ENCODE measurements at regions not wholly inside any gene's neighbourhood (a gene's known extent, or its start where the extent isn't known, plus 50 kb on each side); places are given as distances from the start of the nearest gene placed in this dataset.

- DNase-seq (ENCODE audit: low spot score): no peak
These were observed 254.9 kb upstream of the SHH start for GRCh38 chr7:156067156-156067555.

DNA sequence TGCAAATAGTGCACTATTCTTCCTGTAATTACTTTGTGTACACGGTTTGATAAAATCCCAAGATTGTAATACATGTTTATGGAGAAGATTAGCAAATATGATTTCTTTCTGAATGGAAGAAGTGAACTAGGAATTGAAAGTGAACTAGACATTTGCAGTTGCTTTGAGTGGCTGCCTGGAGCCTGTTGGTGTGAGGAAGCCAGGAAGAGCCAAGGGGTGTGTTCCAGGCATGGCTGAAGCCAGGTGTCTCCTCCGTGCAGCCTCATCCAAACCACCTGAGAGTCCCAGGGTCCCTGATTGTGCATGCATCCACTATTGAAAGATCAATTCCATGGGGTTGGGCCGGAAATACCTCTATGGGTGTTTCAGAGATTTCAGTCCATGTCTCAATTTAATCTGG lies 253.1 kb upstream of the SHH start:
- no peak for DNase-seq (ENCODE audit: low spot score)

DNA sequence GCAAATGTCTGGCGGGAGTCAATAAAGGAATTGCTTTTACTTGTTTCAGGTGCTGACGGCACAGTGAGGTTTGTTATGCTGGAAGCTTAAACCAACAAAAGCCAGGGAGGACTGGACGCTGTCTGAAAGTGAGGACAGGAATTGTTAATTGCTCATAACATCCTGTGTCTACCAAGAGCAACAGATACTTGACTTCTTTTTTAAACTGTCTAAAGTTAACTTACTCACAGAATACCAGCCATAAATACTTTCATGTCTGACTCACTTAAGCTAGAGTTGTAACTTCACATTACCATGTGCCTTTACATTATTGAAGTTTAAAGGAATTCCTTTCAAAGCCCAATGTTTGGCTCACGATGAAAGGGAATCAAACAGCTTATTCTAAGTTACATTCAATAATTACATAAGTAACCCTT lies 252.7 kb upstream of the SHH start:
- DNase-seq (ENCODE audit: low spot score): no peak

DNA sequence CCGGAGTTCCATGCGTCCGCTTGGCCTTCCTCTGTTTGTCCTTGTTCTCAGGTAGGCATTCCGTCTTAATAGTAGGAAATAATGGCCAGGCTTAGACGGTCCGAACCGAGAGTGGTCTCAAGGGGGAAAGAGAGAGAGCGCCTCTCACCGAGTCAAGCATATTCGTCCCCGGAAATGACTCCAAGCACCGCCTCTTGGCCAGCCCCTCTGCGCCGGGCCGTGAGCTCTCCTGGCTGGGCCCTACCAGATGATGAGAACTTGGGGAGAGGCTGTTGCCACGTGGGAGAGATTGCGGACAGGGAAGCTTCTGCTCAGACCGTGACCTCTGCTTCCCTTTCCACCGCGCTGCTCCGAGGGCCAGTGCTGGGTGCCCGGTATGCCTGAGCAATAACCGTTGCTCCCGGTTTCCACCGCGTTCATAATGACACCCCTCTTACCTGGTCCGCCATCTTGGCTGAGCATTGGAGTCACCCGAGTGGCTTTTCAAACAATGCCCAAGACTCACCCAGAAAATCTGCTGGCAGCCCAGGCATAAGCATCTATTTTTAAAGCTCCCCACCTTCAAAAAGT lies 251.1 kb upstream of the SHH start:
- DNase-seq (ENCODE audit: low spot score): no peak

GRCh38 chr7:156062286-156062685 lies 250.0 kb upstream of the SHH start:
- DNase-seq (ENCODE audit: low spot score): no peak

DNA sequence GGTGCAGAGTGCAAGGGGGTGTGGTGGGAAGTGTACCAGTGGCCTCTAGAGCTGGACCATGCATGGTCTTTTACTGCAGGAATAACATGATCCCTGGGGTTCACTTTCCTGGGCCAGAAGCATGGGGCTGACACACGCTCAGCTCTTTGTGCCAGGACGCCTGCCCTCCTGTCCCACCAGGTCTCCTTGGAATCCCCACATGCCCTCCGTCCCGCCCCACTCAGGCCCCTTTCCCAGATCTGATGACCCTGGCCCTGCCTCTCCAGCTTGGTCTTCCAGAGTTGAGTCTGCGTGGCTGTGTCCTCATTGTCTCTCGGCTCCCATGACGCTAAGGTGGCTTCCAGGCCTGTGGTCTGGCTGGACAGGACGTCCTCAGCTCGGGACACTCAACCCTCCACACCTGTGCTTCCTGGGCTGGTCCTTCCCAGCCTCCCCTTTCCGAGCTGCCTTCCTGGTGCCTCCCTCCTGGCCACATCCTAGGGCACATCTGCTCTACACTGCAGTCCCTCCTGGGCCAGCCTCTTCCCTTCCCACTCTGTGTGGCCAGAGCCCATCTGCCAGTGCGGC lies 249.5 kb upstream of the SHH start:
- no peak for DNase-seq (ENCODE audit: low spot score)

DNA sequence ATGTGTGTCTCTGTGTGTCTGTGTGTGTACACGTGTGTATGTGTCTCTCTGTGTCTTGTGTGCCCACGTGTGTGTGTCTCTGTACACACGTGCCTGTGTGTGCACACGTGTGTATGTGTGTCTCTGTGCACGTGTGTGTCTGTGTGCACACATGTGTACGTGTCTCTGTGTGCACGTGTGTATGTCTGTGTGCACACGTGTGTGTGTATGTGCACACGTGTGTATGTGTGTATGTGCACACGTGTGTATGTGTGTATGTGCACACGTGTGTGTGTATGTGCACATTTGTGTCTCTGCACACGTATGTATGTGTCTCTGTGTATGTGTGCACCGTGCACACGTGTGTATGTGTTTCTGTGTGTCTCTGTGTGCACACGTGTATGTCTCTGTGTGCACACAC lies 248.7 kb upstream of the SHH start:
- no peak for DNase-seq (ENCODE audit: low spot score)

DNA sequence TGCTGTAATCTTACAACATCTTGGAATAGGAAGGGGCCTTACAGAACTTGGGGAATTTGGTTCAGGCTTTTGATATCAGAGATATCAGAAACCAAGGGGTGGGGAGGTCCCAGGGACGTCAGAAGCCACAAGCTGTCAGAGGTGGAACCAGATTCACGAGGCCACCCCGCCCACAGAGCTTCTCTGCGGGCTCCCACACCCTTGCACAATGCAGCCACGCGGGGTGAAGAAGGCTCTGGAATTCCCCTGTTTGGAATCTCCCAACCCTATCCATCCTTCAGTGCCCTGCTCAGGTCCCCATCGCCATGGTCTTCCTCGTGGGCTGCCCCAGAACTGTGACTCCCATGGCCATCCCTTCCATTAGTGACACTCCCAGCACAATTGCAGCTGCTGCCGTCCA lies 247.1 kb upstream of the SHH start:
- no peak for DNase-seq (ENCODE audit: low spot score)

GRCh38 chr7:156058248-156058647 lies 246.0 kb upstream of the SHH start:
- DNase-seq (ENCODE audit: low spot score): no peak

DNA sequence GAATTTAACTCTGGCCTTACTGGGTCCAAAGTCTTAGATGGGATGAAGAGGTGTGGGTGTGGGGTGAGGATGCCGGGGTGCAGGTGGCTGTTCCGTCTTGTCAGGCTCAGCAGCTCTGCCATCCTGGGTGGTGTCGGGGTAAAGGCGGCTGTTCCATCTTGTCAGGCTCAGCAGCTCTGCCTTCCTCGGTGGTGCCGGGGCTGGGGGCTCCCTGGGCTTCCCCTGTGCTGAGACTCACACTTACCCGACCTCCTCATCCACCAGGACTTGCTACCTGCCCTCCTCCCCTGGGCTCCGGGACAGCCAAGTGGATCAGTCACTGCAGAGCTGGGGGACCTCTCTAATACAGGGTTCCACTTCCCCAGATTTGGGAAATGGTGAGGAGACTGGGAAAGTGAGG lies 244.3 kb upstream of the SHH start:
- DNase-seq (ENCODE audit: low spot score): peak; percentile 56

DNA sequence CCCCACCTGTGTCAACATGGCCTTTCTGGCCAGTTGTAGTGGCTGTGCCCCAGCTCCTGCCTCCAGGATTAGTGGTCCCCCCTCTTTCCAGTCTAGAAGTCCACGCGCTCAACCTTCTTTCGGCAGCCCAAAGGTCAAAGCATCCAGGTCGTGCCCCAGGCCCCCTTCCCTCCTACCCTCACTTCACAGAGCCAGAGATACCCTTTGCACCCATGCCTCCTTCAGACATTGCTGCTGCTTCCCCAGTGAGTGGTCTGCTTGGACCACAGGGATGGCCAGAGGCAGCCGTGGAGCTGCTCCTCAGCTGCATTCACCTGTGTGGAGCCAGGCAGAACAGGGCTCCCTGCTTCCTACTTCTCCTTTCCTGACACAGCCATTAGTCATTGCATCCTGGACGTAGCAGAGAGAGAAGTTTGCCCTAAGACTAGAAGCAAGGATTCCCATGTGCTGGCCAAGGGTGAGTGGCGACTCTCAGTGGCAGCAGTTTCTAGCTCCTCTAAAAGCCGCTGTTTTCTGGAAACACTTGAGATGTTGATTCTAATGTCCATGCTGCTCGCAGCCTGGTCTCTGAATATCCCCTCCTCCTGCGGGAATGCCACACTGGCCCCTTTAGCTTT lies 243.1 kb upstream of the SHH start:
- peak; percentile 4 for DNase-seq (ENCODE audit: low spot score)

DNA sequence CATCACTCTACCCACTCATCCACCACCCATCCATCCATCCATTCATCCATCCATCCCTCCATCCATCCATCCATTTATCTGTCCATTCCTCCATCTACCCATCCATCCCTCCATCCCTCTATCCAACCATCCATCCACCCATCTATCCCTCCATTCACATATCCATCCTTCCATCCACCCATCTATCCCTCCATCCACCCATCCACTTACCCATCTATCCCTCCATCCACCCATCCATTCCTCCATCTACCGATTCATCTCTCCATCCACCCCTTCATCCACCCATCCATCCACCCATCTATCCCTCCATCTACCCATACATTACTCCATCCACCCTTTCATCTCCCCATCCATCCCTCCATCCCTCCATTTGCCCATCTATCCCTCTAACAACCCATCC lies 239.6 kb upstream of the SHH start:
- DNase-seq (ENCODE audit: low spot score): peak; percentile 0

DNA sequence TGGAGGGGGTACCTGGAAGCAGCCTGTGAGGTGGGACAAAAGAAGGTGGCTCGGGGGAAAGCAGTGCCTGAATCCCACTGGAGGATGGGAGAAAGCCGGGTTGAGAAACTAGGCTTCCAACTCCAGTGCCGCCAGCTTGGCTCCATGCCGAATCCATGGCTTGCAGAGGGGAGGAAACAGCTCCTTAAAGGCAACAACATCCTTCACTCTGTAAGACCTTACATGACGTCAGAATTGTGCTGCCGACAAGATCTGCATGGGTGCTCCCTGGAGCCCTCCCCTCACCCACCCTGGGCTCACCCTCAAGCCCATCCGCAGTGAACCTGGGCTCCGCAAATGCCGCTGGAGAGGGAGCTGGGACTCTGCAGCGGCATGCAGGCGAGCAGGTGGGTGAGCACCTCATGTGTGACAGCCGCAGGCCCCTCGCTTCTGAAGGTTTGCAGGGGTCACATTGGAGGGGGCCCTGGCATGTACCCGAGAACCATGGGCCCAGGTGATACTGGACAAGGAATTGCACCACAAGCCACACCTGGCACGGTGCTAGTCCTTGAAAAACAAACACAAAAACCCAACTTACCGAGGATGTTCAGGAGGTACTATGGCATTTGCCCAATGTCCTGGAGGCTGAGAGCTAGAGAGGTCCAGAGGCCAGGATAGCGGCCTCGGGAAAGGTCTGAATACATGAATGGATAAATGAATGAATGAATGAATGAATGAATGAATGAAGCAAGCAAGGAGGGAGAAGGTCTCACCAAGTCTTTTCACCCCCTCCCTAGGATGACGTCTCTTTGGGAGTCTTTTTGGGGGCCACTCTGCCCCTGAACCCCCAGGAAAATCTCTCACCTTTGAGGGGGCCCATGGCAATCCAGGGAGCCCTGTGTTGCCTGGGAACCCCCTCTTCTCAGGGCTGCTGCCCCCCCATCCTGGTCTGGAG lies 238.6 kb upstream of the SHH start:
- peak; percentile 47 for DNase-seq (ENCODE audit: low spot score)

DNA sequence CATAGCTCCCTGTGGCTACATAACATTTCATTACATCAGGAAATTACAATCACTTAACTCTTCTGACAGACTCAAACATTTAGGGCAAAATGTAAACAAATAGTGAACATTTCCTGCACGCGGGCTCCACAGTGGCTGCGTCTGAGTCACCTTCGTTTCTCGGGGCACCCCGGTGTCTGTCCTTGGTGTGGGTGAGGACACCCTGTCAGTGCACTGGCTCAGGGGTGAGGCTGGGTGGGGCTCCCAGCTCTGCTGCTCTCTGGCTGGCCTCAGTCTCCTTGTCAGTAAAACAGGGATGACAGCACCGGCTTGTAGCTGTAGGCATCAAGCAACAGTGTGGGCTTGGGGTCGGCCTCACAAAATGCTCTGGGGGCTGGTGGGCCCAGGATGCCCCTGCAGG lies 237.1 kb upstream of the SHH start:
- DNase-seq (ENCODE audit: low spot score): no peak

GRCh38 chr7:156046031-156046560 lies 233.8 kb upstream of the SHH start:
- no peak for DNase-seq (ENCODE audit: low spot score)

GRCh38 chr7:156043416-156044178 lies 231.3 kb upstream of the SHH start:
- peak; percentile 55 for DNase-seq (ENCODE audit: low spot score)

DNA sequence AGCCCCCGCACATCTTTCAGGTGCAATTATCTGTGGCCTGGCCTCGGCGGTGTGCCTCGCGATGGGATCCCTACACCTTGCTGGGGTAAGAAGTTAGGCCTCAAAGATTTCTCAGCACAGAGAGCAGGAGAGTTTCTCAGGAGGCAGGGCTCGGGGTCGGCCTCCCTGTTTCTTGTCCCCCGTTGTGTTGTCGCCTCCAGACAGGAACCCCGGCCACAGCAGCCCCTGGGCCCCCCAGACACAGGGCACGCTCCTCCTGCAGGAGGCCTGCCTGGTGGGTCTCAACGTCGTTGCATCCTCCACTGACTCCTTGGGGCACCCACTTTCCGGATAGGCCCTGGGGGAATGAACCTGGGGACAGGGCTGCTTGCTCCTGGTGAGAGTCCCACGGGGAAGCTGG lies 229.1 kb upstream of the SHH start:
- no peak for DNase-seq (ENCODE audit: low spot score)

- no peak for DNase-seq (ENCODE audit: low spot score)
These were observed 227.9 kb upstream of the SHH start for GRCh38 chr7:156039971-156040677.

DNA sequence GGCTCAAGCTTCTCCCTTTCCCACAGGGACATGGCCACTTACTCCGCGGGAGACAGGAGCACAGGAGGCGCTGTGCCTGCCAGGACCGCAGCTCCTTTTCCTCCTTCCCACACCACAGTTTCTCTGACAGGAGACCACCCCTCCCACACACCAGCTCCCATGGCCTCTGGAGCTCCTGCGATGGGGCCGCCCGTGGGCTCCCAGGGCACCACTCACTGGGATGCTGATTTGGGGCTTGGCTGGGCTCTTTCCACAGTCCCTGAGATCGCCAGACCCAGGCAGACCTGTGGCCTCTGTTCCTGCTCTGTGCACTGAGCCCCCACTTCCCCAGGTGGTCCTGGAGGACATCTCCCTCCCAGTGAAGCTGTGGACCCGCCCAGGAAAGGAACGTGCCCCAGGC lies 226.9 kb upstream of the SHH start:
- DNase-seq (ENCODE audit: low spot score): no peak

GRCh38 chr7:156038345-156038744 lies 226.1 kb upstream of the SHH start:
- DNase-seq (ENCODE audit: low spot score): no peak

- no peak for DNase-seq (ENCODE audit: low spot score)
These were observed 223.9 kb upstream of the SHH start for GRCh38 chr7:156036153-156036552.
